ENCODE measurements at regions not wholly inside any gene's neighbourhood (a gene's known extent, or its start where the extent isn't known, plus 50 kb on each side); places are given as distances from the start of the nearest gene placed in this dataset.

GRCh38 chr10:90180886-90181691, 479.7 kb downstream of the KIF20B start:
- no peak overlapping the region for H3K27ac ChIP-seq
- DNase-seq, result no peak
- H3K4me3 ChIP-seq, result no peak overlapping the region
- WGBS, 5 donors, result 65 to 82% (median 76%) methylated on average over 7 of the region's 7 CpGs
- no peaks in the 10 kb centered on the region for H3K27me3 ChIP-seq
- no peaks in the 10 kb centered on the region for H3K36me3 ChIP-seq
- no peaks in the 10 kb centered on the region for H3K4me1 ChIP-seq
- no peak for TF ChIP-seq POLR2A (IDR thresholded peaks at IDR 0.05)
- TF ChIP-seq POLR2AphosphoS5 (IDR thresholded peaks at IDR 0.05), result no peak
- no peak for TF ChIP-seq EP300 (IDR thresholded peaks at IDR 0.05)
- TF ChIP-seq, protein P1, sequence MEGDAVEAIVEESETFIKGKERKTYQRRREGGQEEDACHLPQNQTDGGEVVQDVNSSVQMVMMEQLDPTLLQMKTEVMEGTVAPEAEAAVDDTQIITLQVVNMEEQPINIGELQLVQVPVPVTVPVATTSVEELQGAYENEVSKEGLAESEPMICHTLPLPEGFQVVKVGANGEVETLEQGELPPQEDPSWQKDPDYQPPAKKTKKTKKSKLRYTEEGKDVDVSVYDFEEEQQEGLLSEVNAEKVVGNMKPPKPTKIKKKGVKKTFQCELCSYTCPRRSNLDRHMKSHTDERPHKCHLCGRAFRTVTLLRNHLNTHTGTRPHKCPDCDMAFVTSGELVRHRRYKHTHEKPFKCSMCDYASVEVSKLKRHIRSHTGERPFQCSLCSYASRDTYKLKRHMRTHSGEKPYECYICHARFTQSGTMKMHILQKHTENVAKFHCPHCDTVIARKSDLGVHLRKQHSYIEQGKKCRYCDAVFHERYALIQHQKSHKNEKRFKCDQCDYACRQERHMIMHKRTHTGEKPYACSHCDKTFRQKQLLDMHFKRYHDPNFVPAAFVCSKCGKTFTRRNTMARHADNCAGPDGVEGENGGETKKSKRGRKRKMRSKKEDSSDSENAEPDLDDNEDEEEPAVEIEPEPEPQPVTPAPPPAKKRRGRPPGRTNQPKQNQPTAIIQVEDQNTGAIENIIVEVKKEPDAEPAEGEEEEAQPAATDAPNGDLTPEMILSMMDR (IDR thresholded peaks at IDR 0.05), result no peak
- intact Hi-C loops (cut with DNase I; ENCODE audit: low total_unique reads), result no loop called here
- no peaks in the 10 kb centered on the region for H3K9me3 ChIP-seq

DNA sequence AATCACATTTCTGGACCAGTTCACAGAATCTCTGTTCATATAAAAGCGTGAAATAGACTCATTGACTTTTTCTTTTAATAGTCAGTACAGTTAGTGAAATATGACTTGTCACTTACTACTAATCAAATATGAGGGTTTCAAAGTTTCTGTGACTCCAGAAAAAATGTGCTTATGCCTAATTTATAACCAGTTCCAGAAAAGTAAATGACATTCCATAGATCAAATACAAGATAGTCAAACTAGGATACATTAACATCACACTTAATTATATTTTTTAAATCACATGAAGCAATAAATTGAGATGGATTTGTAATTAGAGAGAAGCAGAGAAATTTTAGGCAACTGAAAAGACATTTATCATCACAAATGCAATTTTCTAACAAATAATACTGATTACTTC, 491.4 kb downstream of the KIF20B start:
- TF ChIP-seq POLR2AphosphoS5 (IDR thresholded peaks at IDR 0.05) (no peak), POLR2A (IDR thresholded peaks at IDR 0.05) (no peak), EP300 (IDR thresholded peaks at IDR 0.05) (no peak)
- TF ChIP-seq, protein P1 (IDR thresholded peaks at IDR 0.05), result no peak
- no peak for DNase-seq
- no peaks in the 10 kb centered on the region for H3K9me3 ChIP-seq
- H3K36me3 ChIP-seq, result no peaks in the 10 kb centered on the region
- H3K27me3 ChIP-seq, result no peaks in the 10 kb centered on the region
- intact Hi-C loops (cut with DNase I; ENCODE audit: low total_unique reads), result no loop called here
- H3K4me3 ChIP-seq, result no peak overlapping the region
- no peaks in the 10 kb centered on the region for H3K4me1 ChIP-seq
- no peak overlapping the region for H3K27ac ChIP-seq
- WGBS, 5 donors, result 34 to 90% (median 44%) methylated on average over 1 of the region's 1 CpG

DNA sequence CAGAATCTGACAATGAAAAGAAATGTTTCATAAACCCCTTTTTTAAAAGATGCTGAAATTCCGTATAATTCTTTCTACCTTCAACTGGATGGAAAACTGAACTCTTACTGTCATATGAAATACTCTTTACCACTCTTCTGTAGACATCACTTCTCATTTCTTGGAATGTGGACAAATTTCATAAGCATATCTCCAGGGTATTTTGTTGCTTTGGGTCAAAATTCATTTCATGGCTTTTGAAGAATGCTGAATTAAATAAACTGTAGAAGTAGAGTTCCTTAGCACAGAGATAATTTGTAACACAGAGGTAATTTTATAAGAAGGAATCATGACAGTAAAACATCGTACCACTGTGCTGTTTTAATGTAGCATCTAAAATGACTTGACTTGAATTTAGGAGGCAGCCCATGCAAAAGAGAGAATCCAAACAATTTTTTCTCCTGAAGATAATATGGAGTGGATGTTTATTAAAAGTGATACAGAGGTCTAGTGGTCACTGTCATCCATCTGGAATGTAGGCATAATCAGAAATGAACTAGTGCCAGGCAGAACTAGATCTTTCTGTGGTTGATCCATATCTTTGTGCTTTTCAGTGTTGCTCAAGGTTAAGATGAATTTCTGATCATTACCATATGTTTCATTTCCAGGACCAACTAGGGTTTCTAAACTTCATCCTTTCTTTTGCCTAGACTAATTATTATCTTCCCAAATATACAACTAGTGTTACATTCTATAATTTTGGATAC, 492.0 kb downstream of the KIF20B start:
- Histone ChIP-seq H3K27ac (no peak overlapping the region), H3K4me1 (no peaks in the 10 kb centered on the region), H3K4me3 (no peak overlapping the region), H3K27me3 (no peaks in the 10 kb centered on the region), H3K36me3 (no peaks in the 10 kb centered on the region), H3K9me3 (no peaks in the 10 kb centered on the region)
- intact Hi-C loops (cut with DNase I; ENCODE audit: low total_unique reads), result no loop called here
- TF ChIP-seq POLR2A (IDR thresholded peaks at IDR 0.05) (no peak), EP300 (IDR thresholded peaks at IDR 0.05) (no peak), POLR2AphosphoS5 (IDR thresholded peaks at IDR 0.05) (no peak)
- TF ChIP-seq, protein P1 (IDR thresholded peaks at IDR 0.05), result no peak
- no peak for DNase-seq
- WGBS, 5 donors, result 79 to 96% (median 85%) methylated on average over 2 of the region's 2 CpGs

DNA sequence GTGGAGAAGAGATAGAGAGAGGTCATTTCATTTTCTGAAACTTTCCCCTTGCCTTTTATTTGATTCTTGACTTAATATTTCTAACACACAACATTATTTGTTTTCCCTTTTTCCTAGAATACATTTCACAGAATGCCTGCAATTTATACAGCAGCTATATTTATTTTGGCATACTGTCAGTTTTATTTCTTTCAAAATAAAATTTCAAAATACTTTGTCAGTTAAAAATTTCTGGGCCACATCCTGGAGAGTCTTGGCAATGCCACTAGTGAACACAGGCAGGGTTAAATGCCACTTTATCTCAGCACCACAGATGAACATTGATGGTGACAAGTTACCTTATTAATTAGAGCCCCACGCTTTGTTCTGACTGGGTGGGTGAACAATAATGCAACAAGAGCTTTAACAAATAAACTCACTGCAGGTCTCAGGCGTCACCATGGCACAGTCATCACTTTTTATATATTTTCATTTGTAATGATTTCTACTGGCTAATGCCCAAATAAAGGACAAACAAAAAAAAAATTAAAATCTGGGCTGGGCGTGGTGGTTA, 494.0 kb downstream of the KIF20B start:
- H3K27me3 ChIP-seq, result no peaks in the 10 kb centered on the region
- no peak overlapping the region for H3K4me3 ChIP-seq
- no peaks in the 10 kb centered on the region for H3K4me1 ChIP-seq
- H3K27ac ChIP-seq, result no peak overlapping the region
- no peaks in the 10 kb centered on the region for H3K36me3 ChIP-seq
- H3K9me3 ChIP-seq, result no peaks in the 10 kb centered on the region
- TF ChIP-seq POLR2AphosphoS5 (IDR thresholded peaks at IDR 0.05), result no peak
- TF ChIP-seq, protein P1 (IDR thresholded peaks at IDR 0.05), result no peak
- TF ChIP-seq EP300 (IDR thresholded peaks at IDR 0.05), result no peak
- no peak for TF ChIP-seq POLR2A (IDR thresholded peaks at IDR 0.05)
- 63 to 69% (median 66%) methylated on average over 3 of the region's 3 CpGs for WGBS, 5 donors
- intact Hi-C loops (cut with DNase I; ENCODE audit: low total_unique reads), result no loop called here
- no peak for DNase-seq
